ENCODE measurements at regions not wholly inside any gene's neighbourhood (a gene's known extent, or its start where the extent isn't known, plus 50 kb on each side); places are given as distances from the start of the nearest gene placed in this dataset.

- Histone ChIP-seq H3K27me3 (replicated peaks in 1 of 2; ENCODE audit: control insufficient read depth in 2 of 2, insufficient read depth in 2 of 2, low read length in 1 of 2) (no peaks in the 10 kb centered on the region), H2AFZ (ENCODE audit: control insufficient read depth, low read depth, low read length) (no peak overlapping the region), H3K27ac (ENCODE audit: control insufficient read depth, insufficient read depth) (no peak overlapping the region), H3K79me2 (ENCODE audit: control insufficient read depth, insufficient read depth, low read length) (no peaks in the 10 kb centered on the region), H3K4me3 (no peak overlapping the region), H3K9me3 (replicated peaks; ENCODE audit: control insufficient read depth, insufficient read depth, low read length) (no peaks in the 10 kb centered on the region), H3K4me2 (ENCODE audit: control insufficient read depth, insufficient read depth) (no peak overlapping the region), H4K20me1 (ENCODE audit: control insufficient read depth, insufficient read depth) (no peaks in the 10 kb centered on the region), H3K36me3 (ENCODE audit: control insufficient read depth in 2 of 2, insufficient read depth in 2 of 2, low read length in 1 of 2) (no peaks in the 10 kb centered on the region), H3K9ac (ENCODE audit: control insufficient read depth, insufficient read depth, low read length) (no peak overlapping the region), H3K4me1 (ENCODE audit: control insufficient read depth, insufficient read depth, low read length) (no peaks in the 10 kb centered on the region)
- intact Hi-C loops (cut with micrococcal nuclease; ENCODE audit: unreplicated experiment) = no loop called here
- ChIA-PET CTCF (interaction anchor here (7.8 kb wide), 1 partner anchor 14 kb away, joined by 53 read pairs; no protein-coding TSS in a partner anchor), POLR2A (no interaction called here), RAD21 (ENCODE audit: unreplicated experiment) (no interaction called here), SMC1A (ENCODE audit: uncharacterized antibody, unreplicated experiment) (no interaction called here)
- WGBS (ENCODE audit: insufficient coverage, insufficient replicate concordance, low lambda C conversion rate, missing lambda C conversion rate) = 3% methylated on average over 3 of the region's 3 CpGs
- no peak for DNase-seq (ENCODE audit: low read depth, low spot score)
- TF ChIP-seq NR2C2 (IDR thresholded peaks at IDR 0.05; ENCODE audit: borderline replicate concordance, control insufficient read depth, insufficient read length, low read depth) = no peak
- TF ChIP-seq KDM1A (IDR thresholded peaks at IDR 0.05; ENCODE audit: borderline replicate concordance) = no peak
- TF ChIP-seq FOXK2 (IDR thresholded peaks at IDR 0.05) = no peak
- FAIRE-seq = no peak
- ATAC-seq = no peak
- in situ Hi-C loops (cut with MboI) = no loop called here
- no TSS peak for BruUV-seq (replicated peaks)
Measured at GRCh38 chr4:111842336-111842735, 302.9 kb upstream of the FAM241A start.

GRCh38 chr4:111847296-111848008, 297.8 kb upstream of the FAM241A start:
- H3K9me3 ChIP-seq (replicated peaks; ENCODE audit: control insufficient read depth, insufficient read depth, low read length) = no peaks in the 10 kb centered on the region
- RAD21 ChIA-PET (ENCODE audit: unreplicated experiment) = interaction anchor here (1.1 kb wide), 1 partner anchor 184 kb away, joined by 4 read pairs; no protein-coding TSS in a partner anchor
- in situ Hi-C loops (cut with MboI) = no loop called here
- FAIRE-seq (peak; percentile 57), ATAC-seq (peak; percentile 76), DNase-seq (ENCODE audit: low read depth, low spot score) (no peak)
- H3K36me3 ChIP-seq (ENCODE audit: control insufficient read depth in 2 of 2, insufficient read depth in 2 of 2, low read length in 1 of 2) = no peaks in the 10 kb centered on the region
- no peaks in the 10 kb centered on the region for H3K79me2 ChIP-seq (ENCODE audit: control insufficient read depth, insufficient read depth, low read length)
- H3K9ac ChIP-seq (ENCODE audit: control insufficient read depth, insufficient read depth, low read length) = no peak overlapping the region
- H3K27me3 ChIP-seq (replicated peaks in 1 of 2; ENCODE audit: control insufficient read depth in 2 of 2, insufficient read depth in 2 of 2, low read length in 1 of 2) = no peaks in the 10 kb centered on the region
- no TSS peak for BruUV-seq (replicated peaks)
- H3K27ac ChIP-seq (ENCODE audit: control insufficient read depth, insufficient read depth) = no peak overlapping the region
- intact Hi-C loops (cut with micrococcal nuclease; ENCODE audit: unreplicated experiment) = no loop called here
- CTCF ChIA-PET = interaction anchor here (0.6 to 1.5 kb wide), 10 partner anchors 8 to 213 kb away, joined by 3 to 6 read pairs (median 4); no protein-coding TSS in a partner anchor
- TF ChIP-seq ATF3 (IDR thresholded peaks at IDR 0.05; ENCODE audit: borderline replicate concordance, extremely low read depth, low read depth, low read length) (no peak), CTCF (IDR thresholded peaks at IDR 0.05 in 2 of 3, conservative IDR thresholded peaks at IDR 0.05 in 1 of 3; ENCODE audit: control insufficient read depth in 2 of 3, extremely low read depth in 1 of 3, insufficient read depth in 1 of 3, low read depth in 3 of 3, low read length in 3 of 3) (peak; percentile 22 to 30 (median 24); a peak in 2 of 6 replicates), E2F4 (IDR thresholded peaks at IDR 0.05; ENCODE audit: low read depth, low read length) (no peak), TCF12 (IDR thresholded peaks at IDR 0.05; ENCODE audit: low read depth, low read length) (no peak), ZNF622 (IDR thresholded peaks at IDR 0.05) (no peak)
- POLR2A ChIA-PET = no interaction called here
- SMC1A ChIA-PET (ENCODE audit: uncharacterized antibody, unreplicated experiment) = interaction anchor here (1.2 to 1.5 kb wide), 5 partner anchors 8 to 184 kb away, joined by 4 to 9 read pairs (median 4); no protein-coding TSS in a partner anchor
- 26% methylated on average over 5 of the region's 5 CpGs for WGBS (ENCODE audit: insufficient coverage, insufficient replicate concordance, low lambda C conversion rate, missing lambda C conversion rate)
- no peaks in the 10 kb centered on the region for H3K4me1 ChIP-seq (ENCODE audit: control insufficient read depth, insufficient read depth, low read length)
- no peaks in the 10 kb centered on the region for H4K20me1 ChIP-seq (ENCODE audit: control insufficient read depth, insufficient read depth)
- no peak overlapping the region for H2AFZ ChIP-seq (ENCODE audit: control insufficient read depth, low read depth, low read length)
- H3K4me3 ChIP-seq = no peak overlapping the region
- no peak overlapping the region for H3K4me2 ChIP-seq (ENCODE audit: control insufficient read depth, insufficient read depth)
